Transverse colon (tissue), 4 donors: ENCODE measurements at regions not wholly inside any gene's neighbourhood (a gene's known extent, or its start where the extent isn't known, plus 50 kb on each side); places are given as distances from the start of the nearest gene placed in this dataset.
A peak's percentile ranks its signal among the peaks of the same experiment; 100 is the strongest.

ENCODE experiments used
- DNase-seq: peaks from one replicate; pipeline ENCODE4 v3.0.0-alpha.2; 2019
- H3K27ac ChIP-seq, 4 donors: fragments of 200-600 bp; sonication (generic); 2 replicates each; pipeline ENCODE4 v1.5.1; 2016 to 2018; ENCODE audit warnings: inconsistent platforms in 4 of 4
- H3K27me3 ChIP-seq: fragments of 200-600 bp; sonication (generic); 2 replicates; pipeline ENCODE4 v1.5.1; 2017; ENCODE audit warnings: inconsistent platforms
- H3K36me3 ChIP-seq, 4 donors: fragments of 200-600 bp; sonication (generic); 2 replicates each; pipeline ENCODE4 v1.5.1; 2017 to 2019; ENCODE audit warnings: inconsistent platforms in 4 of 4
- H3K4me1 ChIP-seq, 4 donors: fragments of 200-600 bp; sonication (generic); 2 replicates each; pipeline ENCODE4 v1.5.1; 2017 to 2020; ENCODE audit warnings: inconsistent platforms in 4 of 4
- H3K4me3 ChIP-seq, 4 donors: fragments of 200-600 bp; sonication (generic); 1 replicate in 1 of 4; 2 replicates in 3 of 4; pipeline versions ENCODE4 v1.5.1 to v1.6.1; 2017 to 2019; ENCODE audit warnings: inconsistent platforms in 4 of 4
- H3K9me3 ChIP-seq, 2 donors: fragments of 200-600 bp; sonication (generic); 2 replicates each; pipeline ENCODE4 v1.5.1; 2017 to 2019; ENCODE audit warnings: inconsistent platforms in 2 of 2
- EP300 ChIP-seq: sonication (generic); formaldehyde crosslinking; IDR thresholded peaks from one replicate; pipeline ENCODE4 v1.6.1; 2017; ENCODE audit warnings: antibody characterized with exemption, low read depth
- POLR2A ChIP-seq: fragments of 450-650 bp; IDR thresholded peaks from one replicate; pipeline ENCODE4 v1.6.1; 2016; ENCODE audit warnings: antibody characterized with exemption, mild to moderate bottlenecking, moderate library complexity
- POLR2AphosphoS5 ChIP-seq, 3 donors: sonication (generic); formaldehyde crosslinking; IDR thresholded peaks; one replicate each; pipeline ENCODE4 v1.6.1; 2016; ENCODE audit warnings: antibody characterized with exemption in 3 of 3
- WGBS, 2 donors: methylation state at CpG; one replicate each; pipeline ENCODE4 v1.1.5; 2018; ENCODE audit warnings: low coverage in 1 of 2; 5-methylcytosine and 5-hydroxymethylcytosine counted together
- in situ Hi-C, 4 donors: fragments of 200-750 bp; cut with MboI; loops; one replicate each; pipeline versions ENCODE4 v1.15.0 to v1.15.1; 2017; ENCODE audit warnings: low sequenced_read_pairs in 3 of 4, low pct_ligation_motif_present in 1 of 4, low pct_unique_long_range_greater_than_20kb in 1 of 4
- intact Hi-C: fragments of 100-400 bp; cut with DNase I; formaldehyde crosslinking; loops from one replicate; pipeline ENCODE4 v1.15.1; 2023; ENCODE audit warnings: low total_unique reads
- TF ChIP-seq, protein P1 (sequence below), 5 experiments: fragments of 200-600 bp in 3 of 5; fragments of 450-650 bp in 2 of 5; sonication (generic) in 3 of 5; IDR thresholded peaks; 1 replicate in 2 of 5; 2 replicates in 3 of 5; pipeline ENCODE4 v1.5.1; 2016 to 2017; ENCODE audit warnings: antibody characterized with exemption in 5 of 5, inconsistent platforms in 3 of 5, mild to moderate bottlenecking in 2 of 5, moderate library complexity in 1 of 5

DNA sequence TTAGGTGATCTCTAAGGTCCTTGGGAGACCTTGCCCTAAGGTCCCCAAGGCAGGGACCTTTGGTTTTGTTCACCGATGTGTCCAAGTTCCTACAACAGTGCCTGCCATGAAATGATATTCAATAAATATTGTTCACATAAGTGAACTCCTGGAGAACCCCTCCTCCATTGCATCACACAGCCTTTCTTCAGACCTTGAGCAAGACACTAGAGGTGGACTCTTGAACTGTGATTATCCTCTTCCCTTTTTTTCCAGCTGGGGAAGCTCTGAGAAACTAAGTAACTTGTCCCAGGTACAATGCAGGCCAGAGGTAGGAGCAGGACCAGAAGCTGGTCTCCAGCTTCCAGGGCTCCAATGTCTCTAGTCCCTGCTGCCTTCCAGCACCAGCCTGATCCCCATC, 76.6 kb upstream of the LMO1 start:
- TF ChIP-seq EP300 (no peak), POLR2A (no peak), POLR2AphosphoS5 (IDR thresholded peaks at IDR 0.05) (no peak)
- TF ChIP-seq, protein P1, sequence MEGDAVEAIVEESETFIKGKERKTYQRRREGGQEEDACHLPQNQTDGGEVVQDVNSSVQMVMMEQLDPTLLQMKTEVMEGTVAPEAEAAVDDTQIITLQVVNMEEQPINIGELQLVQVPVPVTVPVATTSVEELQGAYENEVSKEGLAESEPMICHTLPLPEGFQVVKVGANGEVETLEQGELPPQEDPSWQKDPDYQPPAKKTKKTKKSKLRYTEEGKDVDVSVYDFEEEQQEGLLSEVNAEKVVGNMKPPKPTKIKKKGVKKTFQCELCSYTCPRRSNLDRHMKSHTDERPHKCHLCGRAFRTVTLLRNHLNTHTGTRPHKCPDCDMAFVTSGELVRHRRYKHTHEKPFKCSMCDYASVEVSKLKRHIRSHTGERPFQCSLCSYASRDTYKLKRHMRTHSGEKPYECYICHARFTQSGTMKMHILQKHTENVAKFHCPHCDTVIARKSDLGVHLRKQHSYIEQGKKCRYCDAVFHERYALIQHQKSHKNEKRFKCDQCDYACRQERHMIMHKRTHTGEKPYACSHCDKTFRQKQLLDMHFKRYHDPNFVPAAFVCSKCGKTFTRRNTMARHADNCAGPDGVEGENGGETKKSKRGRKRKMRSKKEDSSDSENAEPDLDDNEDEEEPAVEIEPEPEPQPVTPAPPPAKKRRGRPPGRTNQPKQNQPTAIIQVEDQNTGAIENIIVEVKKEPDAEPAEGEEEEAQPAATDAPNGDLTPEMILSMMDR (IDR thresholded peaks at IDR 0.05) = no peak
- Histone ChIP-seq H3K27me3 (peaks cover 8% of the 10 kb centered on the region), H3K36me3 (no peaks in the 10 kb centered on the region), H3K9me3 (no peaks in the 10 kb centered on the region), H3K4me3 (no peak overlapping the region), H3K27ac (no peak overlapping the region), H3K4me1 (no peaks in the 10 kb centered on the region)
- DNase-seq = no peak
- intact Hi-C loops = no loop called here
- in situ Hi-C loops = loop anchor here in 1 of 4 donors (25.0 kb wide), 1 partner anchor 222 kb away; no protein-coding TSS in a partner anchor
- 79% methylated on average over 1 of the region's 1 CpG; no CpG with 5 or more reads in 1 of the 2 donors for WGBS, 2 donors

DNA sequence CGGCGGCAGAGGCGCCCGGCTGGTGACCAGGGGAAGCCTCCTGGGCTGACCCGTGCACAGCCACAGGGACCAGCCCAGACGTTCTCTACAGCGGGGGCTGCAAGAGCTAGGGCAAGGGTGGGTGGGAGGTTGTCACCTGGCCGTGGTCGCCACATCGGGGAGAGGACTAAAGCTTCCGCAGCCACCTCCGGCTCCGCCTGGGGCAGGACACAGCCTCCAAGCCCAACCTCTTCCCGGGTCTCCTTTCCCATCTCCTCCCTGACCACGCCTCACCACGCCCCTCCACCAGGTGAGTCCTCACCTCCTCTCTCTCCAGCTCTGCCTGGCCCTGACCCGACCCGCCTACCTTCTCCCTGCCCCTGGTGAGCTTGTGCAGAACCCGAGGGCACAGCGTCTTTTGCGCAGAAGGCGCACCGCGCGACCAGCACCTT, 75.9 kb upstream of the LMO1 start:
- intact Hi-C loops = no loop called here
- in situ Hi-C loops = loop anchor here in 2 of 4 donors (10.0 to 25.0 kb wide), 2 partner anchors 223 to 225 kb away; no protein-coding TSS in a partner anchor
- no peak for DNase-seq
- no peak overlapping the region for H3K27ac ChIP-seq
- no peak overlapping the region for H3K4me3 ChIP-seq
- WGBS, 2 donors = 74% methylated on average over 25 of the region's 25 CpGs; no CpG with 5 or more reads in 1 of the 2 donors
- TF ChIP-seq EP300 (no peak), POLR2AphosphoS5 (IDR thresholded peaks at IDR 0.05) (no peak), POLR2A (no peak)
- TF ChIP-seq, protein P1 (IDR thresholded peaks at IDR 0.05) = no peak
- peaks cover 8% of the 10 kb centered on the region for H3K27me3 ChIP-seq
- no peaks in the 10 kb centered on the region for H3K36me3 ChIP-seq
- H3K9me3 ChIP-seq = no peaks in the 10 kb centered on the region
- no peaks in the 10 kb centered on the region for H3K4me1 ChIP-seq

DNA sequence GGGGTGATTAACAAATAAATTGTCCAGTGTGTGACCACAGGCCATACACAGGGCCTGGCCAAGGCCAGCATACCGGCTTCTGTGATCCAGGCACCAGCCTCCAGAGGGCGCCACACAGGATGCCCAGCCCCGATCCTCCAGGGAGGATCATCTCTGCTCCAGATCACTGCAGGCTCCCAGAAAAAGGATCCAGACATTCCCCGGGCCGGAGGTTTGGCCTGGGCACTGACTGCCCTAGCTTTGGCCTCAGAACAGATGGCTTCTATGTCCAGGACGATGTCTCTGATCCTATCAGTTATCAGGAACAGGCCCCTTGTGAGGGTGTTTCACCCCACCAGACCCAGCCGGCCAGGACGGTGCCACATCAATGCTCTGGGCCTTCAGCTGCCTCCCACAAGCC, 74.5 kb upstream of the LMO1 start:
- Histone ChIP-seq H3K4me3 (no peak overlapping the region), H3K36me3 (no peaks in the 10 kb centered on the region), H3K4me1 (no peaks in the 10 kb centered on the region), H3K27ac (no peak overlapping the region), H3K9me3 (no peaks in the 10 kb centered on the region), H3K27me3 (peaks cover 8% of the 10 kb centered on the region)
- 46% methylated on average over 6 of the region's 8 CpGs; no CpG with 5 or more reads in 1 of the 2 donors for WGBS, 2 donors
- in situ Hi-C loops = loop anchor here in 2 of 4 donors (10.0 to 25.0 kb wide), 2 partner anchors 224 to 227 kb away; no protein-coding TSS in a partner anchor
- peak; percentile 61 for DNase-seq
- intact Hi-C loops = no loop called here
- TF ChIP-seq EP300 (no peak), POLR2A (no peak), POLR2AphosphoS5 (IDR thresholded peaks at IDR 0.05) (no peak)
- TF ChIP-seq, protein P1 (IDR thresholded peaks at IDR 0.05) = peak; percentile 47 to 66 (median 59)

GRCh38 chr11:8337130-8337795, 73.6 kb upstream of the LMO1 start:
- DNase-seq = no peak
- in situ Hi-C loops (loop anchor here in 2 of 4 donors (10.0 to 25.0 kb wide), 2 partner anchors 225 to 228 kb away; no protein-coding TSS in a partner anchor), intact Hi-C loops (no loop called here)
- no peaks in the 10 kb centered on the region for H3K4me1 ChIP-seq
- H3K9me3 ChIP-seq = no peaks in the 10 kb centered on the region
- no peaks in the 10 kb centered on the region for H3K36me3 ChIP-seq
- H3K4me3 ChIP-seq = no peak overlapping the region
- peaks cover 8% of the 10 kb centered on the region for H3K27me3 ChIP-seq
- no peak overlapping the region for H3K27ac ChIP-seq
- TF ChIP-seq, protein P1 (IDR thresholded peaks at IDR 0.05) = no peak
- TF ChIP-seq POLR2AphosphoS5 (IDR thresholded peaks at IDR 0.05) (no peak), POLR2A (no peak), EP300 (no peak)
- WGBS, 2 donors = 79 to 90% methylated on average over 4 to 14 of the region's 19 CpGs
